T47D (cell line): ENCODE measurements at regions not wholly inside any gene's neighbourhood (a gene's known extent, or its start where the extent isn't known, plus 50 kb on each side); places are given as distances from the start of the nearest gene placed in this dataset.
A peak's percentile ranks its signal among the peaks of the same experiment; 100 is the strongest.
"Not testable (repeated sequence)": the region's sequence is repeated elsewhere in the genome, so short reads cannot be mapped to it uniquely, and the experiment has no call there.

Source experiments
- DNase-seq, 2 experiments: peaks; one replicate each; pipeline versions ENCODE4 v3.0.0 to v3.0.0-alpha.2; 2011 to 2012; ENCODE audit warnings: low read depth in 1 of 2, low spot score in 1 of 2
- JUND ChIP-seq: IDR thresholded peaks from 2 replicates; pipeline ENCODE4 v1.6.1; 2012; ENCODE audit warnings: low read depth
- in situ Hi-C: cut with HindIII; loops from 2 replicates; pipeline ENCODE4 v1.10.0; 2016; ENCODE audit warnings: low sequenced_read_pairs, low pct_unique_long_range_greater_than_20kb

GRCh38 chr1:221558396-221558795 is 183.5 kb downstream of the DUSP10 start:
- in situ Hi-C loops, result no loop called here
- TF ChIP-seq JUND, result no peak
- no peak for DNase-seq

DNA sequence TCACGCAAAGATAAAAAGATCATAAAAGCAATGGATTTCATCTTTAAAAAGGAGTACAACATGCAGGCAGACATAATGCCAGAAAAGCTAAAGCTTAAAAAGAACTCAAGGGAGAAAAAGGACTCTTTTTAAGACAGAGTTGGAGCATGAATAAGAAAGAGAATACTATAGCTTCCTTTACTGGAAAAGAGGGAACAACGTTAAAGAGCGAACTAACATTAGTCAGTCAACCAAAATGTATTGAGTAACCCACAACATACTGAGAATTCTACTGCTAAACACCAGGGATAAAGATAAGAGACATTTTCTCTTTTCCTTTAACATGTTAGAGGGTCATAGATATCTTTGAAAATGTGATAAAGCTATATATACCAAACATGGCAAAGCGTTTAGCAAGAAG is 182.0 kb downstream of the DUSP10 start:
- no peak for DNase-seq
- in situ Hi-C loops, result no loop called here
- TF ChIP-seq JUND, result no peak

DNA sequence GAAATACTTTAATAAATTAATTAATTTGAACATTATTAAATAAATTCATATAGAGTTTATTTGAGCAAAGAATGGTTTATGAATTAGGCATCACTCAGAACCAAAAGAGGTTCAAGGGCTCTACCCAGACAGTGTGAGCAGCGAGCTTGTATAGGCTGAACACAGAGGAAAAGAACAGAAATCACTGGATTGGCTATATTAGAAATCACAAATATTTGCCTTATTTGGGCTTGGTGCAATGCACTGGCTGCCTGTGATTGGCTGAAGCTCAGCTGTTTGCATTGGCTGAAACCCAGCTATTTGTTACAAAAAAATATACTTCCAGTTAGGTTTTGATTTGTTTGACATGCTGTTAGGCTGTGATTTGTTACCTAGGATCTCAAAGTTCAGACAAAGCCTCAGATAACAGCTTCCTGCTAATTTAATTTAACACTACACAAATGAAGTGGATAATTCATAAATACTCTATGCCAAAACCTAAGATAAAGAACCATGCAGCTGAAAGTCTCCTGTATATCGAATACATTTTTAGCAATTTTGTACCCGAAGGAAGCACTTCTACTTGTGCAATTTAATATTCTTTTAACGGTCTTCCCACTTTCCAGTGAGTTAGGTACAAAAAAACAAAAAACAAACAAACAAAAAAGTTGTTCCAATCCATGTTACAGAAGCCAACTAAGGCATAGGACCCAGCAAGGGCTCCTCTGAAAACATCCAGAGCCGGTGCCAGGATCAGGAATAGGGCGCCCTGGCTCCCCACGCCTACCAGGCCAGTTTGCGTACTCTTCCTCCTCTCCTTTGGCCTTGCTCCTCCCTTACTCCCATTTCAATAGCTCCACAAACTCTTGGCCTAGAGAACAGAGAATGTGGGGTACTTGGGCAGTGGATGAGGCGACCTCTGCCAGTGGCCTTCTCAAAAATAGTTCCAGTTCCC is 179.1 kb downstream of the DUSP10 start:
- DNase-seq, result no peak
- TF ChIP-seq JUND, result no peak
- in situ Hi-C loops, result no loop called here

DNA sequence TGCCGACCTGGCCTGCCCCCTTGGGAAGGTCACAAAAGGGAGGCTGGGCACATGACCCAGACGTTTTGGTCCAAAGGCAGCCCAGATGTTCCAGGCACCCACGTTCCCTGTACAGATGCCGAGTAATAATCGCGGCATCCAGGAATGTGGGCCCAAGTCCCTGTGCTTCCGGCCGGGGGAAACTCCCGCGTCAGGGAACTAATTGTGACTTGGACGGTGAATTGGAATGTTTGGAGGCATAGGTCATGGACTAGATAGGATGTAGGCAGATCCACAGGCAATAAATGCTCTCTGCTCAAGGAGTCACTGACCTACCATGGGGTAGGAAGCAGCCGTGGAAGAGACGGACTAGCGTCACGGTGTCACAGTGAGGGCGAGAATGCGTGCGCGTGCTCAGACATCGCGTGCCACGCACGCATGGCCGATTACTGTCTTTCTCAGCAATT is 178.4 kb downstream of the DUSP10 start:
- in situ Hi-C loops, result no loop called here
- TF ChIP-seq JUND, result no peak
- DNase-seq, result no peak

DNA sequence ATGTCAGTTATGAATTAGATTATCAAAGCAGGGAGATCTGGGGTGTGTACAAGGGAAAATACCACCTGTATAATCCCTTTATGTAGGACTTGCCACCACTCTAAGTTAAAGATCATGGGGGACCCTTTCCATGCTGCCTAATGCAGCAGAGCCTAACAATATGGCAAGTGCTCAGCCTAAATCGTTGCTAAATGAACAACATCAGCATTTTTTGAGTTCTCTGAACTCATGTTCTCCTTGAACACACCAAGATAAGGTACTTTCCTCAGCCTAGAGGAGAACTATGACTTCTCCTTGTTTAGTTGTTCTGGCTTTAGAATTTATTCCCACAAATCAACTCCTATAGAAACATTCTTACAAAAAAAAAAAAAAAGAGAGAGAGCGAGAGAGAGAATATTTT is 177.0 kb downstream of the DUSP10 start:
- no peak for DNase-seq
- no peak for TF ChIP-seq JUND
- in situ Hi-C loops, result no loop called here

GRCh38 chr1:221565711-221566110 is 176.2 kb downstream of the DUSP10 start:
- in situ Hi-C loops, result no loop called here
- no peak for TF ChIP-seq JUND
- DNase-seq, result no peak

- no peak for DNase-seq
- in situ Hi-C loops, result no loop called here
- TF ChIP-seq JUND, result no peak
These were observed 173.9 kb downstream of the DUSP10 start for GRCh38 chr1:221567859-221568507.

- TF ChIP-seq JUND, result no peak
- DNase-seq, result peak in 1 of 2 experiments; percentile 62
- in situ Hi-C loops, result no loop called here
These were observed 168.1 kb downstream of the DUSP10 start for GRCh38 chr1:221573756-221574155.

- no peak for TF ChIP-seq JUND
- in situ Hi-C loops, result no loop called here
- DNase-seq, result peak in 1 of 2 experiments; percentile 15
These were observed 167.4 kb downstream of the DUSP10 start for GRCh38 chr1:221574529-221574928.

- DNase-seq, result no peak
These were observed 166.3 kb downstream of the DUSP10 start for GRCh38 chr1:221575605-221576004.

DNA sequence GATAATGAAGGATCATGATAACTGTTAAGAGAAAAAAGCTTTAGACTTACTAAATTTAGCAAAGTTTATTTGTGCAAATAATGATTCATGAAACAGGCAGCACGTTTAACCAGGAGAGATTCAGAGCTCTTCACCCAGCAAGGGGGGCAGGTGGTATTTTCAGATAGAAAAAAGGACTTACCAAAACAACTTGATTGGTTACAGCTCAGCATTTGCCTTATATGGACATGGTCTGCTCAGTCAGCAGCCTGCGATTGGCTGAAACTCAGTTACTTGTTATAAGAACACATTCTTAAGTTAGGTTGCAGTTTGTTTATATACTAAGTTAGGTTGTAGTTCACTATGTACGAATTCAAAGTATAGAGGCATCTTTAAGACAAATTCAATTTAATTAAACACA is 165.6 kb downstream of the DUSP10 start:
- DNase-seq, result peak in 1 of 2 experiments; percentile 36
- in situ Hi-C loops, result no loop called here
- no peak for TF ChIP-seq JUND

More at GRCh38 chr1:221575605-221576004, 166.3 kb downstream of the DUSP10 start:
- in situ Hi-C loops, result no loop called here
- no peak for TF ChIP-seq JUND

DNA sequence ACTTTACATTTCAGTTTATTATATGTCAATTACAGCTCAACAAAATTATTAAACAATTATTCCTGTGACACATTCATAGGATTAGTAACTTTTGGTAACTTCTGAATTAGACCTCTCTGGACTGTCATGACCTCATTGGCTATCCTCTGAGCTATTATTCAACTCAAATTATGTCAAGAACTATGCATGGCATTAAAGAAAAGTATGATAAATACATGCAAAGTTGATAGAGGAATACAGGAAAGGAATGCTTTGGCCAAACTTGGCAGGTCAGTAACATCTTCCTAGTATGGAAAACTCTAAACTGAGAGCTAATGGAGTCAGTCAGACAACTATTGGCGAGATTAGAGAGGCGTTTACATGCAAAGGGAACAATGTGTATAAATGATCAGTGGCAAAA is 158.4 kb downstream of the DUSP10 start:
- DNase-seq, result no peak
- no peak for TF ChIP-seq JUND
- in situ Hi-C loops, result no loop called here

DNA sequence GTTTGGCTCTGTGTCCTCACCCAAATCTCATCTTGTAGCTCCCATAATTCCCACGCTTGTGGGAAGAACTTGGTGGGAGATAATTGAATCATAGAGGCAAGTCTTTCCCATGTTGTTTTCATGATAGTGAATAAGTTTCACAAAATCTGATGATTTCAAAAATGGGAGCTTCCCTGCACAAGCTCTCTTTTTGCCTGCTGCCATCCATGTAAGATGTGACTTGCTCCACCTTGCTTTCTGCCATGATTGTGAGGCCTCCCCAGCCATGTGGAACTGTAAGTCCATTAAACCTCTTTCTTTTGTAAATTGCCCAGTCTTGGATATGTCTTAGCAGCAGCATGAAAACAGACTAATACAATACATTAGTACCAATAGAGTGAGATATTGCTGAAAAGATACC is 154.9 kb downstream of the DUSP10 start:
- DNase-seq, in situ Hi-C loops: not testable (repeated sequence)

DNA sequence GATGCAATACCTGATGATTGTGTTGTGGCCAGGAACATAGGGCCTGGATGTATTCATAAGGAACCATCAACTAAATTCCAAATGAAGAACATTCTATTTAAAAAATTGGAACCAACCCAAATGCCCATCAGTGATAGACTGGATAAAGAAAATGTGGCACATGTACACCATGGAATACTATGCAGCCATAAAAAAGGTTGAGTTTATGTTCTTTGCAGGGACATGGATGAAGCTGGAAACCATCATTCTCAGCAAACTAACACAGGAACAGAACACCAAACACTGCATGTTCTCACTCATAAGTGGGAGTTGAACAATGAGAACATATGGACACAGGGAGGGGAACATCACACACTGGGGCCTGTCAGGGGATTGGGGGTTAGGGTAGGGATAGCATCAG is 150.6 kb downstream of the DUSP10 start:
- DNase-seq, in situ Hi-C loops: not testable (repeated sequence)
